Omental fat pad (tissue), 3 donors: ENCODE measurements at regions not wholly inside any gene's neighbourhood (a gene's known extent, or its start where the extent isn't known, plus 50 kb on each side); places are given as distances from the start of the nearest gene placed in this dataset. TPM values are rescaled to one million over a fixed set of nuclear protein-coding genes. Genes with fewer than 3 reads are reported as not detected.

ENCODE experiments used
- ATAC-seq: fragments of 150-250 bp; one replicate; pipeline ENCODE4 v1.9.1; 2016; ENCODE audit warnings: mild to moderate bottlenecking, moderate library complexity; ENCODE audit not compliant: low FRiP score
- DNase-seq: peaks from one replicate; pipeline ENCODE4 v3.0.0-alpha.2; 2019; ENCODE audit warnings: low spot score
- small RNA-seq: library from RNA; depleted of rRNA; stranded (forward); fragments of <200 nt; gene quantifications from one replicate; pipeline ENCODE3, GENCODE V24; 2016
- TF ChIP-seq, protein P1 (sequence below), 3 donors: fragments of 450-650 bp; IDR thresholded peaks; one replicate each; pipeline ENCODE4 v1.5.1; 2016 to 2017; ENCODE audit warnings: antibody characterized with exemption in 3 of 3, mild to moderate bottlenecking in 3 of 3, moderate library complexity in 2 of 3

DNA sequence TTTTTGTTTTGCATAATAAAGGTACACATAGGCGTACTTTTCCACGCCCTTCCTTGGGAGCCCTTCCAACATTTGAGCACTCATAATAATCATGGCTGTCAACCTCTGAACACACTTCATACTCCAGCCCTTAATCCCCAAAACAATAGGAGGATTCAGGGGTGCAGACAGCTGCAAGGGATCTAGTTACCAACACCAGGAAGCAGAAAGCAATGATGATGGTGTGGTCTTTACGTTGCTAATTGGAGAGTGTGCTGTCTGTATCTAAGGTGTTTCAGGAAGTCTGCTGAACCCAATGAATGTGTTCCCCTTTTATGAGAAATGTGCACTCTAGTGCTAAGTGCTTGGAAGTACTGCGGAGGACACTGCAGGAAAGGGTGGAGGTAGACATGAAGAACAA is 60.3 kb upstream of the PDZRN3 start:
- no peak for DNase-seq
- TF ChIP-seq, protein P1, sequence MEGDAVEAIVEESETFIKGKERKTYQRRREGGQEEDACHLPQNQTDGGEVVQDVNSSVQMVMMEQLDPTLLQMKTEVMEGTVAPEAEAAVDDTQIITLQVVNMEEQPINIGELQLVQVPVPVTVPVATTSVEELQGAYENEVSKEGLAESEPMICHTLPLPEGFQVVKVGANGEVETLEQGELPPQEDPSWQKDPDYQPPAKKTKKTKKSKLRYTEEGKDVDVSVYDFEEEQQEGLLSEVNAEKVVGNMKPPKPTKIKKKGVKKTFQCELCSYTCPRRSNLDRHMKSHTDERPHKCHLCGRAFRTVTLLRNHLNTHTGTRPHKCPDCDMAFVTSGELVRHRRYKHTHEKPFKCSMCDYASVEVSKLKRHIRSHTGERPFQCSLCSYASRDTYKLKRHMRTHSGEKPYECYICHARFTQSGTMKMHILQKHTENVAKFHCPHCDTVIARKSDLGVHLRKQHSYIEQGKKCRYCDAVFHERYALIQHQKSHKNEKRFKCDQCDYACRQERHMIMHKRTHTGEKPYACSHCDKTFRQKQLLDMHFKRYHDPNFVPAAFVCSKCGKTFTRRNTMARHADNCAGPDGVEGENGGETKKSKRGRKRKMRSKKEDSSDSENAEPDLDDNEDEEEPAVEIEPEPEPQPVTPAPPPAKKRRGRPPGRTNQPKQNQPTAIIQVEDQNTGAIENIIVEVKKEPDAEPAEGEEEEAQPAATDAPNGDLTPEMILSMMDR (IDR thresholded peaks at IDR 0.05), result no peak
- no peak for ATAC-seq

- ATAC-seq (no peak), DNase-seq (no peak)
- TF ChIP-seq, protein P1 (IDR thresholded peaks at IDR 0.05), result no peak
Measured at GRCh38 chr3:73683706-73684105, 59.0 kb upstream of the PDZRN3 start.

GRCh38 chr3:73681610-73682009 is 56.9 kb upstream of the PDZRN3 start:
- ATAC-seq, result no peak
- TF ChIP-seq, protein P1 (IDR thresholded peaks at IDR 0.05), result no peak
- DNase-seq, result no peak

GRCh38 chr3:73681198-73681597 is 56.5 kb upstream of the PDZRN3 start:
- ATAC-seq, result no peak
- TF ChIP-seq, protein P1 (IDR thresholded peaks at IDR 0.05), result no peak
- DNase-seq, result no peak

GRCh38 chr3:73680391-73681095 is 55.8 kb upstream of the PDZRN3 start:
- TF ChIP-seq, protein P1 (IDR thresholded peaks at IDR 0.05), result no peak
- DNase-seq (no peak), ATAC-seq (no peak)

DNA sequence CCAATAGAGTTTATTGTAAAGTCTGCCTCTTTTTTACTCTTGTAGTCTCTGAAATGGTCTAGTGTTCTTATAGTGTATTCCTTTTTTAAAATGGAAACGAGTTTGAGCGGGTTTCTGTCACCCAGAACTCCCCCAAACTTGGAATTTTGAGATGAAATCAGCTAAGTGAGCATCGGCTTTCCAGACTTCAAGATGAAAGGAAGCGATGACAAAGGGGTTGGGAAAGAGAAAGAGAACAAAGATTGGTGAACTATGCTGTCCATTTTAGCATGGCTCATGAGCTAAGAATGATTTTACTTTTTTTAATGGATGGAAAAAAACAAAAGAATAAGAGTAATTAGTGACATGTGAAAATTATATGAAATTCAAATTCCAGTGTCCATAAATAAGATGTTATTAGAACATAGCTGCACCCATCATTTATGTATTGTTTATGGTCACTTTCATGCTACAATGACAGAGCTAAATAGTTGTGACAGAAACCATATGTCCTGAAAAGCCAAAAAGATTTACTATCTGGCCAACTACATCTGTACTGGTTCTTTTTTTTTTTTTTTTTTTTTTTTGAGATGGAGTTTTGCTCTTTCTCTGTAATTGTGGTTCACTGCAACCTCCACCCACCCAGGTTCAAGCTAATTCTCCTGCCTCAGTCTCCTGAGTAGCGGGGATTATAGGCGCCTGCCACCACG is 52.7 kb upstream of the PDZRN3 start:
- TF ChIP-seq, protein P1 (IDR thresholded peaks at IDR 0.05), result no peak
- DNase-seq, result no peak
- ATAC-seq, result no peak

Small RNA genes lying in the stretch of these regions (small RNA-seq; reads per million reads assigned to genes)
- not detected for gene RF00017
